ENCODE measurements at regions not wholly inside any gene's neighbourhood (a gene's known extent, or its start where the extent isn't known, plus 50 kb on each side); places are given as distances from the start of the nearest gene placed in this dataset.
A peak's percentile ranks its signal among the peaks of the same experiment; 100 is the strongest.
"Not testable (repeated sequence)": the region's sequence is repeated elsewhere in the genome, so short reads cannot be mapped to it uniquely, and the experiment has no call there.

DNA sequence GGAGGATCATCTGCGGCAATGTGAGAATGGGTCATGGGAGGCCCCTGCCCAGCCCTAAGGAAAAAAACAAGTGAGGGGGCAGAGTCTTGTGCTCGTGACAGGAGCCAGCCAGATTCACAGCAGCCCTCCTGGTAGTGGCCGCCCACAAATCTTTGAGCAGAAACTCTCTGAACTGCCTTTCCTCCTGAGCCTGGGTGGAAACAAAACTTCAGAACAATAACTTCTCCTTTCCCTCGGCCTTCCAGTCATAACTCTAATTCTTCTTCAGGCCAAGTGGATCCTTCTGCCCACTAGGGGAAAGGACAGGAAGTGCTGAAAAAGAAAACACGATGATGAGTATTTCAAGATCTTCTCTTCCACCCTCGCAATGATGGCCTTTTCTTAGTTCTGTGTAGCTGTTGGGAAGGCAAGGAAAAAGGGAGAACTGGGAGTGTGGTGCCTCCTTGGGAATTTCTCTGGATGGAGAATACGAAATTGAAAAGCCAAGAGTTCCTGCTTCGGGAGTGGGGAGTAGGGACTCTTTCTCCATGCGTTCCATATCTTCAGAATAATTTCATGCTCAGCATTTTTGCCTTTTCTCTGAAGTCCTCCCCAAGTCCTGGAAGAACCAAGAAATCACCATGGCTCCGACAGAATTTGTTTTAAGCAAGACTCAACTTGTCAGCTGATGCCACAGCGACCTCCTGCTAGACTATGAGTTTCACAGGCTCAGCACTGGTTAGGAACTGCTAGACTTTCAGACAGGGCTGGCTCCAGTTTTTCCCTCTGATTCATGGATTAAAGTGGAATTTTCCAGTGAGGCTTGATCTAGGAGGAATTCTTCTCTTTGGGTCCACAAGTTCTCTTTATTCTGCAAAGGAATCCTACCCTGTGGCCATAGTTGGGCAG is 188.9 kb downstream of the CAND1 start:
- no peak for DNase-seq

DNA sequence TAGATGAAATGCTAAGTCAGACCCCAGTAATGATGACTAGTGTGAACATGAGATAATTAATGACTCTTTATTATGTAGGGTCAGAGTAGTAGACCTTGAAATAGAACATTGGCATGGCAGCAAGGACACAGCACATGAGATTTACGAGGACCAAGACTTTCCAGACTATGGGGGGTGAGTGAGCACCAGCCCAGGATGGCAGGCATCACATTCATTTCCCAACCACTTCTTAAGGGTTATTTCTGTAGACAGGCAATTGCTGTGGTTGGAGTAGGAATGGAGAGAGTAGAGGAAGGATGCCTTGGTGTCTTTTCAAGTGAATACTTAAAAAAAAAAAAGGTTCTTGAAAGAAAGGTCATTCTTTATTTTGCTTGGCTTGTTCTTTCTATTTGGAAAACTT is 189.4 kb upstream of the DYRK2 start:
- DNase-seq, result no peak

DNA sequence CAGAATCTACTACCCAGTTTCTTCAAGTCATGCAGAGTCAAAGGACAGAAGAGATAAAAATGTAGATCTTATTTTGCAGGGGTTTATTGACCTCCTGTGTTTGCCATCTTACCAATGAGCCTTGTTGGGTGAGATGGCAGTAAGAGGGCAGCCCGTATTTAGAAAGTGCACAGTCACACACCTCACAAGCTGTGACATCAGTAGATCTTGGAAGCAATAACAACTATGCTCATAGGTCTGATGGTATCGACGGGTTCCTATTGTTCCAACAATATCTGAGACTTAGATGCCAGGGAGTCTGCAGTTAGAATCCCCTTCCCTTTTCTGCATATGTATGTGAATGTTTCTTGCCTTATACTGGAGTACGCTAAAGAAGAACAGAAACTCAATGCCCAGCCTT is 189.0 kb upstream of the DYRK2 start:
- no peak for DNase-seq

DNA sequence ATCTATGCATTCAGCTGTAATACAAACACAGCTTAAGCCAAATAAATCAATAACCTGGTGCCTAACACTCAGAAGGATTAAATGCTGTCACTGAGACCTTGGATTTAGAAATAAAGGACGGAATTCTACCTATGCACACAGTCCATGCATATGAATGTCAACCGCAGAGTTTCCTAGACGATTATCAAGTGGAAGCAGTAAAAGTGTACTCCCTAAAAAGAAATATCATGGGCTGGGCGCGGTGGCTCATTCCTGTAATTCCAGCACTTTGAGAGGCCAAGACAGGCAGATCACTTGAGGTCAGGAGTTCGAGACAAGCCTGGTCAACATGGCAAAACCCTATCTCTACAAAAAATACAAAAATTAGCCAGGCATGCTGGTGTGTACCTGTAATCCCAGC is 188.2 kb upstream of the DYRK2 start:
- DNase-seq, result no peak

DNA sequence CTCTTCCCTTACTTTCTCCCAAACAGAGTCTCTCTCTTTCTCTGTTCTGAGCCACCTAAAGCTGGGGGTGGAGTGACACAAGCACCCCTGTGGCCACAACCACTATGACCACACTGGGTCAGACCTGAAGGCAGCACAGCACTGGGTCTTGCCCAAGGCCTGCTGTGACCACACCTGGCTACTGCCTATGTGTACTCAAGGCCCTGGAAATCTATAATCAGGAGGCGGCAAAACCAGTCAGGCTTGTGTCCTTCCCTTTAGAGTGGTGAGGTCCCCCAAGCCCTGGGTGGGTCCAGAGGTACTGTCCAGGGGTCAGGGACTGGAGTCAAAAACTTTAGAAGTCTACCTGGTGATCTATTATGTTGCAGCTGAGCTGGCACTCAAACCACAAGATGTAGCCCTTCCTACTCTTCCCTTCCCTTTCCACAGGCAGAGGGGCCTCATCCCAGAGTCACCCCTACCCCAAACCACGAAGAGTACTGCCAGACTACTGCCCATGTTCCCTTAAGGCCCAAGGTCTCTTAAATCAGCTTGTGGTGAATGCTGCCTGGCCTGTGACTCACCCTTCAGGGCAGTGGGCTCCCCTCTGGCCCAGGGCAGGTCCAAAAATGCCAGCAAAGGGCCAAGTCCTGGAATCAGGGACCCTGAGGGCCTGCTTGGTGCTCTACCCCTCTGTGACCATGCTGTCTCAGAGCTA is 179.8 kb upstream of the DYRK2 start:
- no peak for DNase-seq

DNA sequence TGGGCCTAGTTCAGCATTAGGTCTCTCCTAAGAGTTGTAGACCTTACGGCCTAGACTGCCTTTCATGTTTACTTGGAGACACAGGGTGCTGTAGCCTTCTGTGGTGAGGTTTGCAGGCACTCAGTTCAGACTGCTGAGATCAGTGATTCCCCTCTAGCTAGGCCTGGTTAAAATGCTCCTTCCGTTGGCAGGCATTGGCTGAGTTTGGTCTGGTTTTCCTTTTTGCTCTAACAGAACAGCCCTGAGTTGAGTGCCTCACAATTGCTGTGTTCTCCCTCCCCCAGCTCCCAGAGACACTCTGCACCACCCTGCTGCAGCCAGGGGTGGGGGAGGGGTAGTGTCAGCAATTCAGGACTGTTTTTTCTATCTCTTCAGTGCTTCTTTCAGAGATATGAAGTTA is 178.9 kb upstream of the DYRK2 start:
- DNase-seq, result peak; percentile 46

DNA sequence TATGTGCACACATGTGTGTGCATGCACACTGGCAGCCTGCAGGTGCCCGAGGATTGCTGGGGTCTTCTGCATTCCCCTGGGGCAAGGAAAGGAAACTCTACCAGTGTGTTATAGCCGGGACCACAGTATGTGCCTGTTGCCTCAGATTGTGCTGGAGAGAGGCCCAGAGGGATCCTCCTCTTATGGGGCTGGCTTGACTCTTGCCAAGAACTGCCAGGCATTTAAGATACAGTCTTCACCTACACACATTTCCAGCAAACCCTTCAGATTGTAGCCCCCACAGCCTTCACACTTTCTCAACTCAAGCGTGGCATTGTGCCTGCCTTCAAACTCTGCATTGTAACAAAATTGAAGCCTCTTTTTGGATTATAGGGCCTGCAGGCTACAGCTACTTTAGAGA is 176.7 kb upstream of the DYRK2 start:
- no peak for DNase-seq

DNA sequence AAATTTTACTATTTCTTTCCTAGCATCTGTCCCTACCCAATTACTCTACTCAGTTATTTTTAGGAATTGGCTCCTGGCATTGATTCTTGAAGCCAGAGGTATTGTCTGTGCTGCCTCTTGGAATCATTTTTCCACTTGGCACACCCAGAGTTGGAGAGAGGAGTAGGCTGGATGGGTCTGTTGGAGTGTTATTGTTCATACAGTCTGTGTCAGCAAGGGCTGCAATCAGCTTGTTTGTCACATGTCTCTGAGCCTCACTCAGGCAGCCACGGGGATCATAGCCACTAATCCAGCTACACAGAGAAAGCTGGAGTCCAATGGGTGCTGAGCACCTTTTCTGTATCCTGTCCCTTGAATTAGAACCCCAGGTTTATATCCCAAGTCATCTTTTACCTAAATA is 176.0 kb upstream of the DYRK2 start:
- DNase-seq, result peak; percentile 3

DNA sequence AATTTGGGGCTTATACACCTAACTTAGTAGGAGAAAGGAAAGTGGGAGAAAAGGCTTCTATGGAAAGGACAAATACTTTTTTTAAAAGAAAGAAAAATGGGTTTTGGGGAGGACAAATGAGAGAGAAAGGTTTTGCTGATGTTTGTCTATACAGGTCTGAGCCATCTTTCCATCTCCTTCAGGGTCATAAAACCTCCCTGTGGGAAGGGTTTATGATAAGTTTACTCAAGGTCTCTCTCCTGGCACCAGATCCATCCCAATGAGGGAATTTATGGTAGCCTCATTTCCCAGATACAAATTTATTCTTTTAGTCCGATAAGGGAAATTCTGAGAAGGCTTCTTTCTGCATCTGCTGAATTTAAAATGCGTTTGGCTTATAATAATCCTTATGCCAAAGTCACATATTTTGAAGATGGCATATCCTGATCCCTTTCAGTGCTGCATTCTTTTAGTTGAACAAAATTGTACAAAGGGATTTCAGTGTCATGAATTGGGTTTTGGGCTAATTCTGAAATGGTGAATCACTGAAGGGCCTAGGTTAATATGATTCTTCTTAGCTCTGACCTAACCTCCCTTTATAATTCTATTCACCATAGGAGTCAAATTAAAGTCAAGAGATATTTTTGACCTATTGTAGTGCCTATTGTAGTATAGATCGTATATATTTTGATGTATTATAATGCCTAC is 173.5 kb upstream of the DYRK2 start:
- no peak for DNase-seq

DNA sequence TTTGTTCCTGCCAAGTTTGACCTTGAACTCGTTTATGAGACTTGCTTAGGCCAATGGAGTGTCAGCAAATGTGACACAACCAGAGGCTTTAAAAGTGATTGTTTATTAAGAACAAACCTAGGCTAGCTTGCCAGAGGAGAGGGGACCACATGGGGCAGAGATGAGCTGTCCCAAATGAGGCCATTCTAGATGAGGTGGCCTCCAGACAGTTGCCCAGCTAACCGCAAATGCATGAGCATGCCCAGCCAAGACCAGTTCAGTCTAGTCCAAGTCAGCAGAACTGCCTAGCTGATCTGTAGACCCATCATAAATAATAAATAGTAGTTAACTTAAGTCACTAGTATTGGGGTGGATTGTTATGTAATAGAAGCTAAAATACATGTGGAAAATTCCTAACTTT is 172.8 kb upstream of the DYRK2 start:
- DNase-seq, result no peak

DNA sequence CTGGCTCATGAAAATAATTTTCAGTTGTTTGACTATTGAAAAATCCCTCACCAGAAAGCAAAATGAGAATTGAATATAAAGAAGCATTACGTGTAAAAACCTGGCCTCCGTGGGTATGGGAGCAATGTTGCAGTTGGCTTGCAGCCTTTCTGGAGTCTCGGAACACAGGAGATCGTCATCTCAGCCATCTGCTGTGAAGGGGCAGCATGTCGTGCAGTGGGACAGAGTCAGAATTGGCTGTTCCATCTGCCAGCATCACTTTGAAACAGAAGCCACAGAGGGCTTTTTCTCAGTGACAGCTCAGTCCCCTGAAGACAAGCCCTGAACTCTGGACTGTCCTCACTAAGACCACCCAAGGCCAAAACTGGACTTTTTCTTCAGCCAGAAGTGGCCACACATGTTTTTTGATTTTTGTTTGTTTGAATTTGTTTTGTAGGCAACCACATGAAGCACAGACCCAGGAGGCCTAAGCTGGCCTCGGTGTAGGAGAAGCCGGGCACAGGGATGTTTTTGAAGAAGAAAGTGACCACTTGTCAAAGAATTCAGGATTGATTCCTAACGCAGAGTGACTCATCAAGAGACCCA is 170.8 kb upstream of the DYRK2 start:
- DNase-seq, result peak; percentile 44

DNA sequence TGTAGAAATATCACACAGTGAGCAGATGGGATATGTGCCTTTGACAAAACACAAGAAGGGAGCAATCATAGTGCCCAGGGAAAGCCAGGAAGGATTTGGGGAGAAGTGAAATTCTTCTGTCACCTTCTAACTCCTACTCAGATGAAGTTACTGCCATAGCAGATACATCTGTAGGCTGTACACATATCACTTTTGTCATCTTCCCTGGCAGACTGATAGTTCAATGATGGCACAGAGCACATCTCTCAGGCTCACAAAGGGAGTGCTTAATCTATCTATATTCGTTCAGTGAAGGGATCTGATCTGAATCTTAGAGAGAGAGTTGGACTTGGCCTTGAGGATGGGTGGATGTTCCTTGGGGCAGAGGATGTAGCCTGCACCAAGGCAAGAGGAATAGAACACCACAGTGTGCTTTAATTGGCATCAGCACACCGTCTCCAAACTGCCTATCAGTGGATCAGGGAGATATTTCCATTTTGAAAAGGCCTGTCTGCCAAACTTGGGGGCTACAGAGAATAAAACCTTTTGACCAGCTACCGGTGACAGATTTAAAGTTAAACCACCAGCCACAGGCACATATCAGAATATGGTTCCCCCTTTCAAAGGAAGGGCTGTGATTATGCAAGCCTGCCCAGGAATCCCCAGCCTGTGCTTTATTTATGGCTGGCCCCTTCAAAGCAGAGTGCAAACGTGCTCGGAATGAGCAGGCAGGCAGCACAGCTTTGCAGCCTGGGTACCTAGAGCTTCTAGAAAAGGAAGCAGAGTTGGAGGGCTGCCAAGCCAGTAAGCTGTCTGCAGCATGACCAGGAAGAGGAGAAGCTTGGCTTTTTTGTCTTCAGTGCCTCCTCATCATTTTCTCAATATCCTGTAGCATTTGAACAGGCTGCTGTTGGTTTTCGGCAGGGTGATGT is 165.5 kb upstream of the DYRK2 start:
- DNase-seq, result peak; percentile 43

DNA sequence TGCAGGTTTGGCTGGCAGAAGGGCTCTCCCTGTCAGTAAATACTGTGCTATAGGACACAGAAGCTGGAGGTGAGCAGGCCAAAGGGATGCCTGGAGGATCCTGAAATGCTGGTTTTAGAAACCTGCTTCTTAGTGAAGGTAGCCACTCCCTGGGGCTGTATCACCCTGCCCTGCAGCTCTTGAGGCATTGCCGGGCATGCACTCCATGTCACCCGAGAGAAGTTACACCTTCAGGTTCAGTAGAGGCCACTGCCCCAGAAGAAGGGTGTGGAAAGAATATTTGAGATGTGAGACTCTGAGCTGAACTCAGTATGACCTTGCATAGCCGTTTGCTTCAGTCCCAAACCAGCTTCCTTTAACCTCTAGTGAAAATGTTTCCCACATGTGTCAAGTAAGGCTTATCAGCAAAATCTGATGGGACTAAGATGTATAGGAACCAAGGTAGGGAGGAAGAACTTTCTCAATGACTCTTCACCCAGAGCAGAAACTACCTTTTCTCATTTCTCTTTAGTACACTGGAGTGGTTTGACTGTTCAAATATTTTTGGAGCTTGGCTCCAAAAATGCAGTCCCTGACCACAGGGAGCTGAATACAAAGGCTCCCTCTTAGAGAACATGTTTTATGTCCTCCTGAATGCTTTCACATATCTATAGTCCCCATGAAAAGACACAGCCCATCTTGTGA is 164.5 kb upstream of the DYRK2 start:
- no peak for DNase-seq

DNA sequence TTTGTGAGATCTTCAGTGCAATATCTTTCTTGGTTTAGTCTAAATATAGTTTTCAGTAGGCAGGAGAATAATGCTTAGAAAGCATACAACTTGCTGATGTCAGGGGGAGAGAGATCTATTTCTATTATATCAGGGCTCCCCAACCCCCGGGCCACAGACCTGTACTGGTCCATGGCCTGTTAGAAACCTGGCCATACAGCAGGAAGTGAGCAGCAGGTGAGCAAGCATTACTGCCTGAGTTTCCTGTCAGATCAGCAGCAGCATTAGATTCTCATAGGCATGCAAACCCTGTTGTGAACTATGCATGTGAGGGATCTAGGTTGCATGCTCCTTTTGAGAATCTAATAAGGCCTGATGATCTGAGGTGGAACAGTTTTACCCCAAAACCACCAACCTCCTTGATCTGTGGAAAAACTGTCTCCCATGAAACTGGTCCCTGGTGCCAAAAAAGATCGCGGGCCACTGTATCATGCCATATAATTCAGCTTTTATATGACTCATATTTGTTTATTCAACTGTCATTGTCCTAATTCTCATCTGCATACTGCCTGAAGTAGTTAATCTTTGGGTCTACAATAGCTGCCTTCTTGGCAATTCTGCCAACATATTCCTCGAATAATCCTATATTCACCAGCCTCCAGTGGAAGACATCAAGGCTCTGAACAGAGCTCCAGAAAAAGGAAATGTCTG is 163.6 kb upstream of the DYRK2 start:
- no peak for DNase-seq

DNA sequence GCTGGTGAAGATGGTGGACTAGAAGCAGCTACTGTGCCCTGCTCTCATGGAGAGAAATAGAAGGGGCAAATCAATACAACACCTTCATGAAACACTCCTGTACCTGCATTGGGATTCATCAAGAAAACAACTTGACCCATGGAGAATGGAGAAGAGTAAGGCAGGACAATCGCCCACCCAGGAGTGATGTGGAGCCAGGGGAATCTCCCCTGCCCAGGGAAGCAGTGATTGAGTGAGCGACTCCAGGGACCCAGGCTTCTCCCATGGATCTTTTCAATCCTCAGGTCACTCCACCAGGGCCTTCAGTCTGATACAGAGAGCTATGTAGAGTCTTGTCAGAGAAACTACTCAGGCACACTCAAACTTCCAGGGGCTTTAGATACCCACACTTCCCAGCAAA is 161.9 kb upstream of the DYRK2 start:
- no peak for DNase-seq

DNA sequence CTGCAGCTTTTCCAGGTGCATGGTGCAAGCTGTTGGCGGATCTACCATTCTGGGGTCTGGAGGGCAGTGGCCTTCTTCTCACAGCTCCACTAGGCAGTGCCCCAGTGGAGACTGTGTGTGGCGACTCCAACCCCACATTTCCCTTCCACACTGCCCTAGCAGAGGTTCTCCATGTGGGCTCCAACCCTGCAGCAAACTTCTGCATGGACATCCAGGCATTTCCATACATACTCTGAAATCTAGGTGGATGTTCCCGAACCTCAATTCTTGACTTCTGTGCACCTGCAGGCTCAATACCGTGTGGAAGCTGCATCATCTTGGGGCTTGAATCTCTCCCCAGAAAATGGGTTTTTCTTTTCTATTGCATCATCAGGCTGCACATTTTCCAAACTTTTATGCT is 160.2 kb upstream of the DYRK2 start:
- DNase-seq, result not testable (repeated sequence)

DNA sequence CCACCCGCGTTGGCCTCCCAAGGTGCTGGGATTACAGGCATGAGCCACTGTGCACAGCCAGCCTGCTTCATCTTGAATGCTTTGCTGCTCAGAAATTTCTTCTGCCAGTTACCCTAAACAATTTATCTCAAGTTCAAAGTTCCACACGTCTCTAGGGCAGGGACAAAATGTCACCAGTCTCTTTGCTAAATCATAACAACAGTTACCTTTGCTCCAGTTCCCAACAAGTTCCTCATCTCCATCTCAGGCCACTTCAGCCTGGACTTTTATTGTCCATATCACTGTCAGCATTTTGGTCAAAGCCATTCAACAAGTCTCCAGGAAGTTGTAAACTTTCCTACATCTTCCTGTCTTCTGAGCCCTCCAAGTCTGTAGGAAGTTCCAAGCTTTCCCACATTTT is 159.5 kb upstream of the DYRK2 start:
- no peak for DNase-seq

DNA sequence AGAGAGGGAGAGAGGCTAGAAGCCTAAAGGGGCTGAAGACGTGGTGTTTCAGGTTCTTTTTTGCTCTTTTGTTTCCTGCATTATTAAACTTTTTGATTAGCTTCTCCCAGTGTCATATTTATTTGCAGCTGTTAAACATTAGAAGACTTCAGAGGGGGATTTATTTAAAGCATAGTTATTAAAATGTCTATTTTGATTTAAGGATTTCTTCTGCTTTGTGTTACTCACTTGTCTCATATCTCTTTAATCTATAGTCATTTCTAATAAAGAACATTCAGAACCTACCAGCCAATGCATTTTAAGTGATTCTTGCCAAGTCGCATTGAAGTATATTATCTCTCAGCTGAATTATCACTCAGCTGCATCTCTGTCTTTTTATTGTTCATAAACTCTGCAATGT is 152.0 kb upstream of the DYRK2 start:
- DNase-seq, result no peak

DNA sequence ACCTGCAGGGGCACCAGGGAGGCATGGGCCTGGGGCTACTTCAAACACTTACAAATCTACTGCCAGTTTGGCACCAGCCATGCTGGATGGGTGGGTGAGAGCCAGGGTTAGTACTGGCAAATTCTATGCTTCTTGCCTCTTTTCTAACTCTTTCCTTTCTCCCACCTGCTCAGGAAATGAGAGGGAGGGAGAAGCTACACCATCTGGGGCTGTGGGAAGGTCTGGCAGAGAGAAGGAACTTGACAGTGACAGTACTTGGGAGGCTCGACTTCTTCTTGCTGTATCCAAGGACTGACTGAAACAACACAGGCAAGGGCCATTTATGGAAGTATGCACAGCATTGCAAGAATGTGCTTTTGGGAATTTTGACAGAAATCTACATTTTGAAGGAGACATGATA is 149.6 kb upstream of the DYRK2 start:
- no peak for DNase-seq

DNA sequence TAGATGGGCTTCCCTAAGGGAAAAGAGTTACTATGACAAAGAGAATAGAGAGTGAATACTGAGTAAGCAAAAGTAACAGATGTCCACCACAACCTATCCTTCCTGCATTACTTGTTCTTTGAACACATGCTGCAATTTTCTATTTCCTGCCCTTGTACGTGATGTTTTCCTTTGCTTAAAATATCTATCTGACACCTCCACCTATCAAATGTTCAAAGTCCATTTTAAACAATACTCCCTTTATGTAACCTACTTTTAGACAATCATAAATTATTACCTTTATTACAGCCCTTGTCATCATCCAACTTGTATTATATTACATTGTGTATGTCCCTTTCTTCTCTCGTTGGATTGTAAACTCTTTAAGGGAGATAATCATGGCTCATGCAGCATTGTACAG is 147.2 kb upstream of the DYRK2 start:
- no peak for DNase-seq

DNA sequence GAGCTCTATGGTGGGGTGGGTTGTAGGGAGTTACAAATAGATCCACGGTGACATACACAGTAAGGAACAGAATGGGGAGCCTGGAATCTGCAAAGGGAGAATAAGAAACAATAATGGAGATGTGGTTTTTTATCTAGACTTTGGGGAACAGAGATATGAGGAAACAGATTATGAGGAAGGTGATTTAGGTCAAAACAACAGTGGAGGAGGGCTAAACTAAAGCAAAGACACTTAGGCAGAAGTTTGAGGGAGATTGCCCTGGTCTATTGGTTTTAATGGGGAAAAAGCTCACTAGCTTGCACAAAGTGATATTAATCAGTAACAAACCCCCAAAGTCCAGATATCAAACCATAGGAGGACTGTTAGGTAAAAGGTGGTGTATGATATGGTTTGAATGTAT is 144.5 kb upstream of the DYRK2 start:
- no peak for DNase-seq
